ENCODE measurements at regions not wholly inside any gene's neighbourhood (a gene's known extent, or its start where the extent isn't known, plus 50 kb on each side); places are given as distances from the start of the nearest gene placed in this dataset.

DNA sequence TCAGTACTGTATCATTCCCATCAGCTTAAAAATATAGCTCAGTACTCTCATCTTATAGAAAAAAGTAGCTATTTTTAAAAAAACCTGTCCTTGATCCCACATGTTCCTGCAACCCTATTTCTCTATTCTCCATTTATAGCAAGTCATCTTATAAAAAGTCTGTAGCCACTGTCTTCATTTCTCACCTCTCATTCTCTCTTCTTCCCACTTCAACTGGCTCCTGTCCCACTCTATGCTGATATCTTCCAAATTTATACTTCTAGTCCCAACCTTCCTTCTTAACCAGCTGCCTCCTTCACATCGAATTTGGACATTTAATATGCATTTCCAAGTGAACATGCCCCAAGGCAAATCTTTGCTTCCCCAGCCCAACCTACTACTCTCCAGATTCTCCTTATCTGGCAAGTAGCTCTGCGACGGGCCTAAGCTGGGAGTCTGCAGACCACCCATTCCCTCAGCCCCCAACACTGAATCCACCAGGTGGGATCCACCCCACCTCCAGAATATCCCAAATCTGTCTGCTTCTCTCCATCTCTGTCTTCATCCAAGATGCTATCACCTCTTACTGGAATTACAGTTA lies 52.0 kb upstream of the TANC2 start:
- DNase-seq (ENCODE audit: low read depth, low spot score): no peak
- H3K4me3 ChIP-seq (ENCODE audit: low read length): no peak overlapping the region

DNA sequence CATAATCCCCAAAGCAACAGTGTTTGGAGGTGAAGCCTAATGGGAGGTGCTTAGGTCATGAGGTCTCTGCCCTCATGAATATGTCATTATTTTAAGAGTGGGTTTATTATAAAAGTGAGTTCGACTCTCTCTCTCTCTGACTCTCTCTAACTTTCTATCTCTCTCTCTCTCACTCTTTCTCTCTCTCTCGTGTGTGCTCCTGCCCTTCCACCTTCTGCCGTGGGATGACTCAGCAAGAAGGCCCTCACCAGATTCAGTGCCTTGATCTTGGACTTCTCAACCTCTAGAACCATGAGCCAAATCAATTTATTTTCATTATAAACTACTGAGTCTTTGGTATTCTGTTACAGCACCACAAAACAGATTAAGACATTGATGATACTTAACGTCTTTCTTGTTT lies 53.7 kb upstream of the TANC2 start:
- no peak for DNase-seq (ENCODE audit: low read depth, low spot score)
- H3K4me3 ChIP-seq (ENCODE audit: low read length): no peak overlapping the region

DNA sequence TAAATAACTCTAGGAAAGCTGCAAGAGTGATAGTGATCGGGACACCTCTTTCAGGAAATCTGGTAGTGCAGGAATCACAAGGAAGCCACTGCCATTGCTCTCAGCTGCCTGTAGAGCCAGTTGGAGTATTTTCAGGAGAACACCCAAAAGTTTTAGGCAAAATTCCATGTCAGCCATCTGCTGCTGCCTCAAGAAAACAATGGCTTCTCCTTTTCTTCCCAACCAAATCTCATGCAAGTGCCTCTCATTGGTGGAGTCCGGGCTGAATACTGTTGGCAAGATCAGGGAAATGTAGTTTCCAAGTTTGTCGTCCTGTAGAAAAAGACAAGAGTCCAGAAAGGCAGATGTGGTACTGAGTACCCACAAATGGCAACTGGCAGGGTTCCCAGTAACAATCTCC lies 54.9 kb upstream of the TANC2 start:
- no peak overlapping the region for H3K4me3 ChIP-seq (ENCODE audit: low read length)
- DNase-seq (ENCODE audit: low read depth, low spot score): no peak

DNA sequence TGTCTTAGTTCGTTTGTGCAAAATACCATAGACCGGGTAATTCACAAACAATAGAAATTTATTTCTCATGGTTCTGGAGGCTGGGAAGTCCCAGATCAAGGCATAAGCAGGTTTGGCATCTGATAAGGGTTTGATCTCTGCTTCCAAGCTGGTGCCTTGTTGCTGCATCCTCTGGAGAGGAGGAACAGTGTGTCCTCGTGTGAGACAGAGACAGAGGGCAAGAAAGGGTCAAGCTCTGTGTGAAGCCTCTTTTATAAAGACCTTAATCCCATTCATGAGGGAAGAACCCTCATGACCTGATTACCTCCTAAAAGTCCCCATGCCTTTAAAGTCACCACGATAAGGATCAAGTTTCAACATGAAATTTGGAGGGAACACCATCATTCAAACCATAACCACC lies 55.8 kb upstream of the TANC2 start:
- H3K4me3 ChIP-seq (ENCODE audit: low read length): no peak overlapping the region
- DNase-seq (ENCODE audit: low read depth, low spot score): no peak

DNA sequence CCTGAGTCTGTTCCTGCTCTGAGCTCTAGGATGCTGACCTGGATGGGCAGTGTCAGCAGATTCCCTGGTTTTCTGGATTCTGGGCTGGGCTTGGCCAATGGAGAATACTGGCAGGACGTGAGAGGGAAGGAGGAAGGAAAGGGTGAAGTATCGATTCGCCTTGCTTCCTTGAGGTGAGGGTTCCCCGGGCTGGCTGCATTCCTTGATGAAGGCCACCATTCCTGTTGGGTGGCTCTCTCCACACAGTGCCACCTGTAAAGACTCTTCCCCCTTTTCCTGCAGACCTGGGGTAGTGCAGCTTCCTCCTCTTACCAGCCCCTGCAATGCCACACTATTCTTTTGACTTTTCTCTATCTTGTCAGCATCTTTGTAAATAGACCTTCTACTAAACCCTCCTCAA lies 58.1 kb upstream of the TANC2 start:
- DNase-seq (ENCODE audit: low read depth, low spot score): no peak
- H3K4me3 ChIP-seq (ENCODE audit: low read length): no peak overlapping the region

DNA sequence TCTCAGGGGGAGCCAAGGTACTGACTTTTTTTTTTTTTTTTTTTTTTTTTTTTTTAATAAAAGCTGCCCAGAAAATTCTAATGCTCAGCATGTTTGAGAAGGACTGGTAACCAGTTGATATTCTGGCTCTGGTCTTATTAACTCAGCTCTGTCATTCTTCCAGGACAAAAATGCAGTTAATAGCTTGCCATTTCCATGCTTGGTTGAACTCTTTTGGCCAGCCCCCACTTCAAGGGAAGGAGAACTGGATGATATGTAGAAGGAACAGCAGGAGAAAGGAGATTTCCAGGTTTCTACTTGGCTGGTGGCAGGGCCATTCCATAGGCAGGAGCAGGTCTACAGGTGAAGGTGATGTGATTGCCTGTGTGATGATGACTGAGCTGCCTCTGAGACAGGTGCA lies 59.2 kb upstream of the TANC2 start:
- H3K4me3 ChIP-seq (ENCODE audit: low read length): no peak overlapping the region
- DNase-seq (ENCODE audit: low read depth, low spot score): no peak

DNA sequence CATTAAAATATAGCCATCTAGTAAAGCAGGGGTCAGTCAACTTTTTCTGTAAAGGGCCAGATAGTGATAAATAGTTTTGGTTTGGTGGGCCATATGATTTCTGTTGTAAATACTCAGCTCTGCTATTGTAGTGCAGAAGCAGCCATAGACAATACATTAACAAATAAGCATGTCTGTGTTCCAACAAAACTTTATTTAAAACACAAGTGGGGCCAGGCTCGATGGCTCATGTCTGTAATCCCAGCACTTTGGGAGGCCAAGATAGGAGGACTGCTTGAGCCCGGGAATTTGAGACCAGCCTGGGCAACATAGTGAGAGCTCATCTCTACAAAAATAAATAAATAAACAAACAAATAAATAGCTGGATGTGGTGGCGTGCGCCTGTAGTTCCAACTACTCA lies 60.8 kb upstream of the TANC2 start:
- no peak overlapping the region for H3K4me3 ChIP-seq (ENCODE audit: low read length)
- no peak for DNase-seq (ENCODE audit: low read depth, low spot score)

DNA sequence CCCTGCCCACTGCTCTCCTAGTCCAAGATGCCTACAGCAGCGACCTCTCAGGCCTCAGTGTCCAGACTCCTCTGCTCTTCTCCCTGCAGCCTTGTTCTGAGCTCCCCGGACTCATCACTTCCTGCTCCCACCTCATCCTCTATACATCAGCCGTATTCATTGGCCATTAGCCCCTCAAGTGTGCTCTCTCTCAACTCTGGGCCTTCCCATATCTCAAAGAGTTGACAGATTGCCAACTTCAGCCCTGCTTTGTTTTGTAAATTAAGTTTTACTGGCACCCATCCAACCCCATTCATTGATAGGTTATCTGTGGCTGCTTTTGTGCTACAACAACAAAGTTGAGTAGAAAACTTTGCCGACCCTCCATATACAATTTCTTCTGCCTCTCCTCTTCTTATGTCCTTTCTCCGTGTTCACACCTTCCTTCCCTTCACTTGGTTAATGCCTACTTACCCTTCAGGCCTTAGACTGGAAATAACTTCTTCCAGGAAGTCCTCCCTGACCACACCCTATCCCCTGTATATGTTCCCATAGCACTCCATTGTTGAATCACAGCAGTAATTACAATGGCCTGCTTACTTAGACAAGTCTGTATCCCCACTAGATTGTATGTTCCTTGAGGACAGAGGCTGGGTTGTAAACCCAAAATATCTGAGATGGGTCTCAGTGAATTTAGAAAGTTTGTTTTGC lies 63.4 kb upstream of the TANC2 start:
- no peak for DNase-seq (ENCODE audit: low read depth, low spot score)
- no peak overlapping the region for H3K4me3 ChIP-seq (ENCODE audit: low read length)

DNA sequence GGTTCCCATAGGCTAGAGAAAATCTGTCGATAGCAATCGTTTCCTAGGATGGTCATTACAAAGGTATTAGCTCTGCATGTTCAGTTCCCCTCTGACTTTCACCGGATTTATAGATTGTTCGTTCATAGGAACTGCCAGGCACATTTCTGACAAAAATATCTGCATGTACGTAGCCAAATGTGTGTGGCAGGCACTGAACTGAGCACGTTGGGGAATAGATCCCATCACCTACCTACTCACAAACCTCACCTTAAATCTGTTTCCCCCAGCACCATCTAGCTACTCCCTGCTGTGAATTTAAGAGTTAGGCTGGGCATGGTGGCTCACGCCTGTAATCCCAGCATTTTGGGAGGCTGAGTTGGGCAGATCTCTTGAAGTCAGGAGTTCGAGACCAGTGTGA lies 64.5 kb upstream of the TANC2 start:
- no peak overlapping the region for H3K4me3 ChIP-seq (ENCODE audit: low read length)
- no peak for DNase-seq (ENCODE audit: low read depth, low spot score)

DNA sequence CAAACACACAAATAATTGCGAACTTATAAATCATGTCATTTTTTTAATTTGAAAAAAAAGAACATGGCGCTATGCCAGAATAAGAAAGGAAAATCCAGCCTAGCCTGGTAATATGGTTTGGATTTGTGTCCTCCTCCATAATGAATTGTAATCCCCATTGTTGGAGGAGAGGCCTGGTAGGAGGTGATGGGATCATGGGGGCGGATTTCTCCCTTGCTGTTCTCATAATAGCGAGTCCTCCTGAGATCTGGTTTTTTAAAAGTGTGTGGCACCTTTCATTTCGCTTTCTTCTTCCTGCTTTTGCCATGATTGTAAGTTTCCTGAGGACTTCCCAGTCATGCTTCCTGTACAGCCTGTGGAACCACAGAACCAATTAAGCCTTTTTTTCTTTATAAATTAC lies 65.9 kb upstream of the TANC2 start:
- no peak overlapping the region for H3K4me3 ChIP-seq (ENCODE audit: low read length)
- DNase-seq (ENCODE audit: low read depth, low spot score): no peak

DNA sequence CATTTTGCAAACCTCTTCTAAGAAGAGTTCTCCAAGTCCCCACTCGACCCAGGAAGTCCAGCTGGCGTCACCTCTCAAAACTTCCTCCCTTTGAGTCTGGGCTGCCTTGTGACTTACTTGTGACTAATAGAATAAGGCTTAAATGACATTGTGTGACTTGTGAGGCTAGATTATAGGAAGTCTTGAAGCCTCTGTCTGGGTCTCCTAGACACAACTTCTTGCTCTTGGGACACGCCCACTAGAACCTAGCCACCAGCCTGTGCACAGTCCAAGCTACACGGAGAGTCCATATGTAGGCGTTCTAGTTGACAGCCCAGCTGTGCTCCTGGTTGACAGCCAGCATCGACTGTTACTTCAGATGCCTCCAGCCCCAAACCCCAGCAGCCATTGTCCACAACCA lies 66.7 kb upstream of the TANC2 start:
- no peak for DNase-seq (ENCODE audit: low read depth, low spot score)
- H3K4me3 ChIP-seq (ENCODE audit: low read length): no peak overlapping the region

DNA sequence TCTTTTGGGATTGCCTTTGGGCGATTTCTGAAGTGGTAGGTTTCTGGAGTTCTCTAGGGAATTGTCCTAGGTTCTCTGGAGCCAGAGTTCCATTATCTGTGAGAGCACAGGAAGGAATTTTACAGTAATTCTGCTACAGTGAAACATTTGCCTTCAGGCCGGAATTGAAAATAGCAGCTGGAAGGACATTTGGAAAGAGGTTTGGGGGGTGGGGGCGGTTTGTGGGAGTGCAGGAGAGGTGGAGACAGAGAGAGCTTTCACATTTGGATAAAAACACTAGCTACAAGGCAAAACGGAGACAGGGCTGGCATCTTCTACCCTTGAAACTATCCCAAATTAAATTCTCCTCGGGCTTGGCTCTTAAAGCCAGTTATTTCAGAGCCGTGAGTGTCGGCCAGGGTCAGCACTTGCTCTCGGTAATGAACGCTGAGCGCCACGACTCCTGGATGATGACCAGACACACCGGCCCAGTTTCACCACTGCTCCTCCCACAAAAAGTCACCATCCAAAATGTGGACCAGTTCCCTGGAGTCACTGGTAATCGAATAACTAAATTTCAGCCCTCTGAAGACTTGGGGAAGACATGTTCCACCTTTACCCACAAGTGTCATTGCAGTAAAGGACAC lies 67.7 kb upstream of the TANC2 start:
- no peak overlapping the region for H3K4me3 ChIP-seq (ENCODE audit: low read length)
- DNase-seq (ENCODE audit: low read depth, low spot score): no peak

DNA sequence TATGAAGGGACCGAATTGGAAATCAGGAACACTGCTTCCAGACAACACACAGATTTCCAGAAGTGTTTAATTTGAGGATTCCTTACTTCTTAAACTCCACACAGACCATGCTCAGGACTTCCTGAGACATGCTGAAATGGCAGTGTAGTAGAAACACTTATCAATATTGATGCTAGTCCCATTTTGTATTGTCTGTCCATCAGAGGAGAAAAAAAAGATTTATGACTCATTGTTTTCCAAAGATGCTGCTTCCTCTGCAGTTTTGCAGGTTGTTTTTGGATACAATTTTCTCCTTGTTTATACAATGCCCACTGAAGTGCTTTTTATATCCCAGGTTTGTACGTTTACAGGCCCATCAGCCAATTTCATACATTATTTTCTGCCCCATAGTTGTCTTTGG lies 68.3 kb upstream of the TANC2 start:
- H3K4me3 ChIP-seq (ENCODE audit: low read length): no peak overlapping the region
- DNase-seq (ENCODE audit: low read depth, low spot score): no peak

DNA sequence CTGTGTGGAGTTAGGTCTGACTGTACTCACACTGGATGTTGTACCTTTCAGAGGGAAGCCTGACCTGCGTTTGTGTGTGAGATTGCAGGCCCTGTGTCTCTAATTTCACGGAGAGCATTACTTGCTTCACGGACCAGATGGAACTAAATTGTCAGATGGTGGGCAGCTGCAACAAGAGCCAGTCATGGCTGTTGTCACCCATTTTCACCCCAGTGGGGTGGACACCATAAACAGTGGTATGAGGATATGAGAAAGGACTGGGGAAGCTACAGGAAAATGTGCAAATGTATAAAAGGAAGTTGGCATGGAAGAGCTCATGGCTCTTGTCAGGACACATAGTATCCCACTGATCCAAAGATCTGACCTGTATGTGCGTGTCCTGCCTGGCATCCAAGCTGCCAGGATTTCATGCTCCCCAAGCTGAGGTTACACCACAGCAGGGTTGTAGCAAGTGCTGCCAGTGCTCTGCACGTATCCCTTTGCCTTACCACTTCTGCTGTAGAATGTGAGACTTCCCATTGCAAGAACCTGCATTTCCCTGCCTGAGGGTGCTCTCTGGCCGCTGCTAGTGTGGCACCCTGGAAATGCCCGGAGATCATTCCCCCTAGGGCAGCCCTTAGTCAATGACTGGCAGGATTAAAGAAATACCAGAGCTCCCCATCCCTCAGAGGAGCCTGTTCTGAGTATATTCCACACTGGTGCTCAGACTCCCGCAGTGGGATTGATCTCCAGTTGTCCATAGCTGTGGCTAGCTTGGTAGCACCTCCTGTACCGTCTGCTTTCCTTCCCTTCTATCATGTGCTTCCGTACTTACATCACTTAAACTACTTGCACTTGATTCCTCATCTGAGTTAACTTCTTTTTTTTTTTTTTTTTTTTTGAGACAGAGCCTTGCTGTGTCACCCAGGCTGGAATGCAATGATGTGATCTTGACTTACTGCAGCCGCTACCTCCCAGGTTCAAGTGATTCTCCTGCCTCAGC lies 70.4 kb upstream of the TANC2 start:
- H3K4me3 ChIP-seq (ENCODE audit: low read length): no peak overlapping the region
- DNase-seq (ENCODE audit: low read depth, low spot score): no peak

DNA sequence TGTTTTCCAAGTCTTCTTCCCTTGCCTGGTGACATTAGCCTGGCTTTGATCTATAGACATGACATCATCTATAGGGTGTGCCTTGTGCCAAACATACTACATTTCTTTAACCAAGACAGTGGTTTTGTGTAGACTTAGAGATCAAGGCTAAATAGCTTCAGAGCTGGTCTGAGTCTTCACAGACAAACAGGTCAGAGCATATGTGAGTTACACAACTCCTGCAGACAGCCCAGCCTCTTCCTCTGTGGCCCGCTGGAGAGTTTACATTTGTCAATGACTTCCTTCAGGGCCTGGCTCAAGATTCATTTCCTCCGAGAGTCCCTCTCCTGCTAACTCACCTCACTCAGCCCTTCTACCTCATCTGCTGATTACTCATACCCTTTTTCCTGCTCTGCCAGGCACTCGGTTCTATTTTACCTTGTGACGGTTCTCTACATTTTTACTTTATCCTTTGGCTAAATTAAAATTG lies 73.1 kb upstream of the TANC2 start:
- DNase-seq (ENCODE audit: low read depth, low spot score): no peak
- H3K4me3 ChIP-seq (ENCODE audit: low read length): no peak overlapping the region

DNA sequence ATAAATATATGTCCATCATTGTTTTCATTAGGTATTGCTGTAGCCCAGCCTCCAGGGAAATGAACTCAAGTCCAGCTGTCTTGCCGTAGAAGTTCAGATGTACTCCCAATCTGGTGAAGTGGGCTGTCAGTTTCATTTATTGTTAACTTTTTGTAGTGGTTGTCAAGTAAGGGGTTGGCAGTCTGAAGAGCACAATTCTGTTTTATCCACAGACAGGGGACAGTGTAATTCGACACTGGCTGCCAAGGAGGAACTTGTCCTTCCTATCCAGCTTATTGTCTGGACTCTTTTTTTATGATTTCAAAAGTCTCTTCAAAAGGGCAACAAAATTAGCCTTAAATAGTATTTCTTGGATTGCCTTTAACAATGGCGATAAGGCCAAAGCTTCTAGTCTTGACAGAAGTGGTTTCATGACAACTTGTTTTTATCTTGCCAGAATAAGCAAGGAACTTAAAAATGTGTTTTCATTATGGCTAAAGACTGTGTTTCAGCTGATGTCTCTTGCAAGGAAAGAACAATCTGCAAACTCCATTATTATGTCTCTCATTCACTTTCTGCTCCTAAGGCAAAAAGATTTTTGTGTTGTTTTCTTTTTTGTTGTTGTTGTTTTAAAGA lies 73.9 kb upstream of the TANC2 start:
- no peak overlapping the region for H3K4me3 ChIP-seq (ENCODE audit: low read length)
- no peak for DNase-seq (ENCODE audit: low read depth, low spot score)

DNA sequence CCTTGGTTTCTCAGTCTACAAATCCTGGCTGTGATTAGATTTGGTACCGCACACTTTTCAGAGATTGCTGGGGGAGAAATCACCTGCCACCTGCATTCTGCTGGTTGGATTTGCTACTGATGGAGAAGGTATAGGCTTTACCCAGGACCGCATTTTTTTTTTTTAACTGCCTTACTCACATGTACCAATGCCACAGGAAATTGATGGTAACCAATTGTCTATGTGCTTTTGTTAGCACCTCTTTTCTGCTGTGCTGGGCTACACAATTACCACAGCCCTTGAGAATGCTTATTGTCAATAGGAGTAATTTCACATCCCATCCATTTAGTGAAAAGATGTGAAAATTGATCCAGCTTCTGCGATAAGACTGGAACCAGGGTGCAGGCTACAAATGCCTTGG lies 74.4 kb upstream of the TANC2 start:
- no peak overlapping the region for H3K4me3 ChIP-seq (ENCODE audit: low read length)
- no peak for DNase-seq (ENCODE audit: low read depth, low spot score)

DNA sequence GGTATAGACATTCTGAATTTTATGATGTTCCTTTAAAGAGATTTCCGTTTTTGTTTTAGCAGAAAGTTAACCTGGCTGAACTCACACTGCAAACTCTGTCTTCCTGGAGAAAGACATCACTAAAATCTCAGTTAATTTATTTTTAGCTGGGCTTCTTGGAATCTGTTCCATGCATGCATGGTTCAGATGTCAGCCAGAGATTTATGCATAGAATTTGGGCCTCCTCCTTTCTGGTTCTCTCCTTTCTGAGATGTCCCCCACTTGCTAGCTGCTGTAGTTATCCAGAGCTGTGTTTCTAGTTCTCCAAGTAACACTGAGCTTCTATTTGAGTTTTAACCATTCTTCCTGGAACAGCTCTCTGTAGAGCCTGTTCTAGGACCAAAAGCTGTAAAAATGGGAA lies 77.3 kb upstream of the TANC2 start:
- DNase-seq (ENCODE audit: low read depth, low spot score): no peak
- no peak overlapping the region for H3K4me3 ChIP-seq (ENCODE audit: low read length)

DNA sequence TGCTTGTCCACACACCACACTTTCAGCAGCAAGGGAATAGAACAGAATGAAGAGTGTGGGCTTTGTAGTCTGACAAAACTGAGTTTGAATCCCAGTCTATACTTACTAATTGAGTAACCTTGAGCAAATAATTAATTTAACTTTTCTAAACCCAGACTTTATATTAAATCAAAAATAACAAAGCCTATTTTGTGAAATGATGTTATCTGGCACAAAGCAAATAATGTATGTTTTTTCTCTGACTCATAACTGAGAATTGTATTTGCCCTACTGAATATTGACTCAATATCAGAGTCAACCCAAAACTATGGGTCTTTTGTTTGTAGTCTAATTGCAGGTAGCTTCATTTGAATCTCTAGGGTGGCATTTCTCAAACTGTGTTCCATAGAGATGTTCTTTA lies 77.9 kb upstream of the TANC2 start:
- no peak overlapping the region for H3K4me3 ChIP-seq (ENCODE audit: low read length)
- no peak for DNase-seq (ENCODE audit: low read depth, low spot score)
